ENCODE measurements at regions not wholly inside any gene's neighbourhood (a gene's known extent, or its start where the extent isn't known, plus 50 kb on each side); places are given as distances from the start of the nearest gene placed in this dataset.

GRCh38 chr16:65375651-65376050 lies 253.8 kb upstream of the CDH11 start:
- TF ChIP-seq CTCF (IDR thresholded peaks at IDR 0.05) (no peak), POLR2AphosphoS5 (IDR thresholded peaks at IDR 0.05; ENCODE audit: insufficient read depth in 1 of 2, low read depth in 1 of 2) (no peak)
